Mesenteric fat pad (tissue), 1 donor: ENCODE measurements at regions not wholly inside any gene's neighbourhood (a gene's known extent, or its start where the extent isn't known, plus 50 kb on each side); places are given as distances from the start of the nearest gene placed in this dataset.

Source experiments
- DNase-seq: peaks from one replicate; pipeline ENCODE4 v3.0.0-alpha.2; 2020; ENCODE audit warnings: low spot score
- donor health status: DM: yes; HTN: yes; CAD: no.

DNA sequence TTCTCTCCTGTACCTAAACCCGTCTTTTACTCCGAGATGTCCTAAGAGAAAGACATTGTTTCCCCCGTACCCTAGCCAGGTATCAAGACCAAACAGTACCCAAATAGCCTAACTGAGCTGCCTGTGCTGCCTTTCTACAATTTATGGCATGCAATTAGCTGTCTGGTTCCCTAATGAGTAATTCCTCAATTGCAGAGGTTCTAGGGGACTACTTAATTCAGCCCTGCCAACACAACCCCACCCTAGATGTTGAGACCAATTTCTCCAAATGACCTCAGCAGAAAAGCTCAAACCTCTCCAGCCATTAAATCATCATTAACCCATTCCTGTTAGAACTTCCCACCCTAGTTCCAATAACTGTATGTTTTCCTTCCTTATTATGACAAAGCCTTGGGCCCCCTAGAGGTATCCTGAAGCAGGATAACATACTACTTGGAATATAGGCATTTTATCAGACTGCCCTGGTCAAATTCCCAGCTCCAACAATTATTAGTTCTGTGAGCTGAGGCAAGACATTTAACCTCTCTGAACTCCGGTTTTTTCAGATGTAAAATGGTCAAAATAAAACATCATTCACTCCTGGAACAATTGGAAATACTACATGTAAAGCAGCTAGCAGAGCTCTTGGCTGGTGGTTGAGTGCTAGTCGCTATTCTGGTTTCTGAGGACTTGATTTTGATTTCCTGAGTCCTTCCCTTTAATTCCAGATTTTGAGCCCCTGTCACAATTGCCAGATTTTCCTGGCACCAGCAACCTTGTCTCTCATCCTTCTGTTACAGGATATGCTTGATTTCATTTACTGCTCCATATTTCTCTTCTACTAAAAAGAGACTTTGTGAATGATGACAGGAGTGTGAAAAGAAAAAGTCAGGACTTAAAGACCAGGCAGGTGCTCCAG is 244.6 kb upstream of the TENM3 start:
- DNase-seq, result no peak

DNA sequence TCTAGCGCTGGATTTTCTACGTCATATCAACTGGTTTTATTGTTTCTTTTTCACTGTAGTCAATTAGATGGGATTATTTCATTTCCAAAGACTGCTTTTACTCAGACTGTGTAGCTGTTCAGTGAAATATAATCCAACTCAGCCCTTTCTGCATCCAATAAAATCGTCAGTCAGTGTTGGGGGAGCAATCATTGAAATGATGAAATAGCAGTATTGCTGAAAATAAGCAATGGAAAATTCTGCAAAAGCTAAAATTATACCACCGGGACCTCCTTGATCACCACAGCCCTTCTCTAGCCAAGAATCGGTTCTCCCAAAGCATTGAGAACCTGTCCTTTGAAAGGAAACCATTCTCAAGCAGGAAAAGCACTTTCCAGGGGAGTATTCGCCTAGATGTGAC is 243.1 kb upstream of the TENM3 start:
- DNase-seq, result no peak

- no peak for DNase-seq
Measured at GRCh38 chr4:182010876-182011275, 232.3 kb upstream of the TENM3 start.

DNA sequence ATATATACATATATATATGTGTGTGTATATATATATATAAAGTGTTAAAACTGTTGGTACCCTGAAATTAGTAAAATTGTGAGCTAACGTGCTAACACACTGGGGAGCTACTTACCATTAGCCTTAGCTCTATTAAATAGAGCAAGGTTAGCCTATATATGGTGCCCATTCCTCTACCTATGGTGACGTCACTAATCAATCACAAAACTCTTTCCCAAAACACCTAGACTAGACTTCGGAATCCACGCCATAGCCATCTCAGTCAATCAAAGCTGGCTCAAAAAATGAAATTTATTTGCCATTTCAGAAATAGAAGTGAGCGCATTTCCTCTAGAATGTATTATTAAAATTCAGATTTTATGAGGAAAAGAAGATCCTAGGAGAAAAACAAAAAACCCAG is 229.0 kb upstream of the TENM3 start:
- no peak for DNase-seq

DNA sequence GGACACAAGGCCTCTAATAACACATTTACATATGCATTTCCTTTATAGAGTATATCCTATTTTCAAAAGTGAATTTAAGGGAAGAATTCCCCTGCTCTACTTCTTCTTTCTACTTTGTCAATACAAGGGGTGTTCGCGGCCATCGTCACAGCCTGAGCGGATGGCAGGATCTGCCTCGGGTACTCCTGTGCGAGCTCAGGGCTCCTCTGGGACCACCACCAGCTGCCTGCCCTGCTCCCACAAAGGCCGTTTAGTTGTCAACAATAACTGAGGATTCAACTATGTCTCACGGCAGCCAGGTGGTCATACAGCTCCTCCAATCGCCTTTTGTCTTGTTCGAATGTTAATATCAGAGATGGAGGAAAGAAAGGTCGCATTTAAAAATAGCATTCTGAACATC is 228.2 kb upstream of the TENM3 start:
- DNase-seq, result no peak

DNA sequence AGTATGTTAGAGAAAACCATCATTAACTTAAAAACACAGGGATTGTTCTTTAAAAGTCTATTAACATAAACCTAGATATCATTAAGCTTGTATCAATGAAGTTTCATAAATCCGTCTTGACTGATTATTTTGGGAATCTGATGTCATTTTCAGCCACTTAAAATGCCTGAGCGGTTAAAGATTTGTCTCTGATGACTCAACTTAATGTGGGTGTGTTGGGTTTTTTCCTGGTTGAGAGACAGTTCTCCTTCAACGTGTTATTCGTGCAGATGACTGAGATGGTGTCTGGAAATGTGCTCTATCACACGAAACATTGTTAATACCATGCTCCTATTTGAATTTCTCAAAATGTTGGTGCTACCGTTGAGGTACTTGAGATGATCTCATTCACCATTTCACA is 227.3 kb upstream of the TENM3 start:
- DNase-seq, result no peak

GRCh38 chr4:182017038-182017437 is 226.2 kb upstream of the TENM3 start:
- no peak for DNase-seq

- no peak for DNase-seq
Measured at GRCh38 chr4:182018691-182019090, 224.5 kb upstream of the TENM3 start.

- DNase-seq, result no peak
Measured at GRCh38 chr4:182019148-182019652, 224.0 kb upstream of the TENM3 start.

GRCh38 chr4:182022909-182023308 is 220.3 kb upstream of the TENM3 start:
- DNase-seq, result no peak

DNA sequence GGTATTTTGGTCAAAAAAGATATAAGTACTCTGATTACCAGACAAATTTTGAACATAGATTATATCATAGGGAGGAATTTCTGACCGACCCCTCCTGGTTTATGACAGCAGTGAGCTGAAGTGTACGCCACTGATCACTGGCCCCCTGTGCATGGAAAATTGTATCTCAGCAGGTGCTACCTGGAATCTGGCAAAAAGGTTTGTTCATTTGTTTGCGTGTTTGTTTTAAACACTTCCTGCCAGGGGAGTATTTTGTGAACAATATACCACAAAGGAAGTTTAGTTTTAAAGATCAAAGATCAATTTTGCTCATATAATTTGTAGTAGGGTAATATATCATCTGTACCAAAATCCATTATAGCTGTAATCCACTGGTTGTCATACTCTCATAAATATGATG is 219.7 kb upstream of the TENM3 start:
- no peak for DNase-seq

DNA sequence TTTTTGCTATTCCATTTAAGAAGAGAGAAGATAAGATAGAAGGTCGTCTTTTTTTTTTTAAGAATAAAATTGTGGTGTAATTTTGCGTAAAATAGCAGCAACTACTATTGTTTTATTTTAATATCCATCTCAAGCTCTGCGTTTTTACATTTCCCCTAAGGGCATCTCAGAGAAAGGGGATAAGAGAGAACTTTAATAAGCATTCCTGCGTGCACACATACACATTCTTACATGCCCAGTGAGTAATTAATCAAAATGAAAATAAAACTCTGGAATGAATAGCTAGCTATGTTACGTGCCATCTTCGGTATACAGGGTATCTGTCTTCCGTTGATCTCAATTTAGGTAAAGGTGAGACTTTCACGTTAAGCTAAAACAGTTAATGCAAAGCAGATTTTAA is 200.3 kb upstream of the TENM3 start:
- DNase-seq, result no peak

DNA sequence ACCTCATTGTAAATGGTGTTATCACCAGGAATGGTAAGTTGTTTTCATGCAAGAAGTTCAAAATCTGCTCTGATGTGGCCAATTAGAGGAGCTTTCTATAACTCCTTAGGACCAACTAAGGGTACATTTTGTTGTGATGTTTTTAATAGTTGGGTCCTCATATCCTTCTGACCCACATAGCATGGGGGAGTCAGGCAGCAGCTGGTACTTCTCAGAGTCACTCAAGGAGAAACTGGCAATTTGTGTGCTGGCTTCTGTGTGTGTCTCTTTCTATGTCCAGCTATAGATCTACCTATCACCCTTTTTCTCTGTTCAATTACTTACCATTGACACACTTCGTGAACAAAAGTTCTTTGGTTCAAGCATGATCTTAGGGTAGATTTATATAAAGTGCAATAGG is 194.3 kb upstream of the TENM3 start:
- DNase-seq, result no peak

GRCh38 chr4:182056866-182057265 is 186.3 kb upstream of the TENM3 start:
- no peak for DNase-seq

DNA sequence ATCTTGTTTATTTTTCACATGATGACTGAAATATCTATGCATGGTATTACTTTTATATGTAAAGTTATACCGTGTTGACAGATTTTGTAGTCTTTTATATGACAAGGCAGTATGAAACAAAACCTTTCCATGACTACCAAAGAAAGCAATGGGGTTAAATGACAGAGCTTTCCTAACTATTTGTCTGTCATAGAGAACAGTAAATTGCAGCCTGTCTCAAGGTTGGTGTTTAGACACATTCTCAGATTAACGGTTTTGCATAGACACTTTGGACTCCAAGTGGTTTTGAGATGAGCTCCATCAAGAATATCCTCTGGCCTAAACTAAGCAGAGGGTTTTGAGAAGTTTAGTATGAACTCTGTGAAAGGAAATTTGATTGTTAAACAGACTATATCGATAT is 180.7 kb upstream of the TENM3 start:
- DNase-seq, result no peak

GRCh38 chr4:182062936-182063335 is 180.3 kb upstream of the TENM3 start:
- DNase-seq, result no peak

DNA sequence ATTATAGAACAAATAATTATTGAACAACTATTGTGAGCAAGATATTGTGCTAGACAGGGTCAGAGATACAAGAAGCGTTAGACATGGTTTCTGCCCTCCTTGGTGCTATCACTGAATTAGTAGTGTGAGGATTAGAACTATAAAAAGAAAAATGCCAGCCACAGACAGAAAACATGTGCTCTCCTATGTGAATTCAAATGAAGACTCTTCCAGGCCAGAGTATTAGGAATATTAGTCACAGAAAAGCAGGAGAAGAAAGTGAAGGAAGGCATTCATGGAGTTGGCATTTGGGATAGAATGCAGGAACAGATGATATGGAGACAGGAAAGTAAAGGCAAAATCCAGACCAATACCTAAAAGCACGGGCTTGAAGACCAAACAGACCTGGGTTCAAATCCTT is 179.6 kb upstream of the TENM3 start:
- no peak for DNase-seq

DNA sequence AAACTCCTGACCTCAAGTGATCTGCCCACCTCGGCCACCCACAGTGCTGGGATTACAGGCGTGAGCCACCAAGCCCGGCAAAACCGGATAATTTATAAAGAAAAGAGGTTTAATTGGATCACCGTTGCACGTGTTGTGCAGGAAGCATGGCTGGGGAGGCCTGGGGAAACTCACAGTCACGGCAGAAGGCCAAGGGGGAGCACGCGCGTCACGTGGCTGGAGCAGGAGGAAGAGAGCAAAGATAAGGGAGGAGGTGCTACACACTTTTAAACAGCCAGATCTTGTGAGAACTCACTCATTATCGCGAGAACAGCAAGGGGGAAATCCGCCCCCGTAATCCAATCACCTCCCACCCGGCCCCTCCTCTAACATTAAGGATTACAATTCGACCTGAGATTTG is 177.9 kb upstream of the TENM3 start:
- no peak for DNase-seq

GRCh38 chr4:182066037-182066436 is 177.2 kb upstream of the TENM3 start:
- no peak for DNase-seq

DNA sequence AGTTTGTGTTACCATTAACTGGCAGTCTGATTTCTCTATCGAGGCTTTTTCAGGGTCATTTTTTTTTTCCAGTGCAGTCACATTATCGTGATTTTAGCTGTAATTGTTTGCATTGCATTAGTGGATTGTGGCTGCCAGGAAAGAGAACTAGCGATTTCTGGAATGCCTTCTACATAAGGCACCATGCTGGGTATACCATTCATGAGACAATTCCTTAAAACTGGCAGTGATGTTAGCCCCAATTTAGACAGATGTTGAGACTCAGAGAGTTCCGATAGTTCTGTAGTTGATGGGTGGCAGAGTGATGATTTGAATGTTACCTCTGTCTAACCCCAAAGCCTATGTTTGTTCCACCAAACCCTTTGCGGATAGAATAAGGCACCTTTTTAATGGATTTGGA is 175.4 kb upstream of the TENM3 start:
- DNase-seq, result no peak

DNA sequence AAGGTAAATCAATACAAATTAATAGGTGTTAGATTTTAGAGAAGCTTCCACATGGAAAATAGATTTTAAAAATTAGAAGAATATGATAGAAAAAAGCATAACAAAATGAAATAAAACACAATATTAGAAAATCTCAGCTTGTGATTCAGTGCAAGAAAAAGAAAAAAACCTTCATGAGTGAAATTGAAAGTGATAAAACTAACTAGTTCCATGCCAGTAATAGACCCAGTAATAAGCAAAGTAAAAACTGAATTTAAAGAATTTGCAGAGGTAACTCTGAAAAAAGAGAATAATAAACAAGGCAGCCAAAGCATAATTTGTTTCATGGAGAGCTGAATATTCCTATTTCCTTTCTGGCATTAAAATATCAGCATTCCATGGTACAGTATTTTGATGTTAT is 174.3 kb upstream of the TENM3 start:
- DNase-seq, result no peak

DNA sequence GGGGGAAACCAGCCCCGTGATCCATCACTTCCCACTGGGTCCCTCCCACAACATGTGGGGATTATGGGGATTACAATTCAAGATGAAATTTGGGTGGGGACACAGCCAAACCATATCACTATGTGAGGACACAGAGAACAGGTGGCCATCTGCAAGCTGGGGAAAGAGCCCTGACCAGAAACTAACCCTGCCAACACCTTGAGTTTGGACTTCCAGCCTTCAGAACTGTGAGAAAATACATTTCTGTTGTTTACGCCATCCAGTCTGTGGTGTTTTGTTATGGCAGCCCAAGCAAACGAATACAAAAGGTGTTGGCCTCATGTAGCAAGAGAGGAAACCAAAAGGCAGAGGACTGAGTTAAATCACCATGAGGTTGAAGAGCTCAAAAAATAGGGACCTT is 169.9 kb upstream of the TENM3 start:
- no peak for DNase-seq

DNA sequence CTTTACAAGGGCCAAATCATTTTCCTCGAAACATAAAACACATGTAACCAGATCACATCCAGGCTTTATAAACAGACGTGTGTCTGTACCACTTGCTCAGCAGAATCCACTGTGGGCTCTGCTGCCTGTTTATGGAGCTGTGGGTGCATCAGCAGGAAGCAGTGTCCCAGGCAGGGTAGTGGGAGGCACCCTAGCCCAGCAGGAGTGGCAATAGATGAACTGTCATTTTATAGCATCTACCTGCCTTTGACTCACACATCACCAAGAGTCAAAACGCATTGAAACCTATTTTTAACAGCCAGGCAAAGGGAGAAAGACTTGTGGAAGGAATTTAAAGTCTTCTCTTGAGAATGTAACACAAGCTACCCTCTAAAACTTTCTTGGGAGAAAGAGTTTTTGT is 169.1 kb upstream of the TENM3 start:
- no peak for DNase-seq
